GM12865 (cell line): ENCODE measurements at regions not wholly inside any gene's neighbourhood (a gene's known extent, or its start where the extent isn't known, plus 50 kb on each side); places are given as distances from the start of the nearest gene placed in this dataset.
"Not testable (repeated sequence)": the region's sequence is repeated elsewhere in the genome, so short reads cannot be mapped to it uniquely, and the experiment has no call there.

Source experiments
- DNase-seq: peaks from one replicate; pipeline ENCODE4 v3.0.0; 2010; ENCODE audit warnings: low read depth
- H3K4me3 ChIP-seq: 2 replicates; pipeline ENCODE4 v1.5.1; 2011; ENCODE audit warnings: mild to moderate bottlenecking, low read depth, low read length, control low read depth
- CTCF ChIP-seq: IDR thresholded peaks from 2 replicates; pipeline ENCODE4 v1.5.1; 2011; ENCODE audit warnings: low read length, control low read depth, low read depth, inconsistent platforms; ENCODE audit not compliant: insufficient read depth; ENCODE audit errors: missing control alignments

DNA sequence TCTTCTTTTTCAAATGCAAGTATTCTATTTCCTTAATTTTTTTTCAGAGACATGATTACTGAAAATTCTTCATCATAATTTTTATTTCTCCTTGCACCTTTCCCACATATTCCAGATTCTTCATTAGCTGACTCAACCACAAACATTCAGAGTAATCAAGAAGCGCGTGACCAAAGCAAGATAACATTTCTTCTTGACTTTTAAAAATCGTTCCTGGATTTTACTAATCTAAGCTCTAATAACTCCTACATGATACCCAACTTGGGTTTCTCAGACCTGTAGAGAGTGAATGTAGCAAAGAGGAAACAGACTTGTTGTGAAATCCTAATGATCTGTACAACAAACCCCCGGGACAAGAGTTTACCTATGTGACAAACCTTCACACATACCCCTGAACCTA is 615.0 kb downstream of the TMA16 start:
- no peak for DNase-seq
- no peak for TF ChIP-seq CTCF
- H3K4me3 ChIP-seq, result no peak overlapping the region

- no peak for DNase-seq
- TF ChIP-seq CTCF, result no peak
These were observed 620.7 kb downstream of the TMA16 start for GRCh38 chr4:164115236-164115635.

GRCh38 chr4:164116286-164116685 is 621.8 kb downstream of the TMA16 start:
- no peak for DNase-seq
- no peak for TF ChIP-seq CTCF

More at GRCh38 chr4:164115236-164115635, 620.7 kb downstream of the TMA16 start:
- H3K4me3 ChIP-seq, result no peak overlapping the region

GRCh38 chr4:164134388-164134787 is 619.5 kb upstream of the SMIM31 start:
- no peak for TF ChIP-seq CTCF
- no peak for DNase-seq
- no peak overlapping the region for H3K4me3 ChIP-seq

More at GRCh38 chr4:164116286-164116685, 621.8 kb downstream of the TMA16 start:
- no peak overlapping the region for H3K4me3 ChIP-seq

- DNase-seq, result no peak
- no peak overlapping the region for H3K4me3 ChIP-seq
- no peak for TF ChIP-seq CTCF
These were observed 617.7 kb upstream of the SMIM31 start for GRCh38 chr4:164136180-164136616.

DNA sequence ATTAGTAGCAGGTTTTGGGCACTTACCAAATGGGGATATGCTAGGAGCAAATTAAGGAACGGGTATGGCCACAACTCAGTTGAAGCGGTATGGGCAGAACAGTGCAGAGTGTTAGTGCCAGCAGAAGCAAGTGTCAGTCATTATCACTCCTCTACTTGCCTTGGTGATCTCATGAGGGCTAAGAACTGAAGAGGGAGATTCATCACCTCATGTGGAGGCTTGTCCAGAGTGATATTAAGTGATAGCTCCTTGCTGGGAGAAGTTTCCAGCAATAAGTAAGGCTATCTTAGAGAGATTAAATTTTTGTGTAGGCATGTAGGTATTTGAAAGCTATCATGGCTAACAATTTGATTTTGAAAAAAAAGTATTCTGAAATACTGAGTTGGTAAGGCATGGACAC is 615.4 kb upstream of the SMIM31 start:
- H3K4me3 ChIP-seq, result no peak overlapping the region
- DNase-seq, result no peak
- TF ChIP-seq CTCF, result no peak

DNA sequence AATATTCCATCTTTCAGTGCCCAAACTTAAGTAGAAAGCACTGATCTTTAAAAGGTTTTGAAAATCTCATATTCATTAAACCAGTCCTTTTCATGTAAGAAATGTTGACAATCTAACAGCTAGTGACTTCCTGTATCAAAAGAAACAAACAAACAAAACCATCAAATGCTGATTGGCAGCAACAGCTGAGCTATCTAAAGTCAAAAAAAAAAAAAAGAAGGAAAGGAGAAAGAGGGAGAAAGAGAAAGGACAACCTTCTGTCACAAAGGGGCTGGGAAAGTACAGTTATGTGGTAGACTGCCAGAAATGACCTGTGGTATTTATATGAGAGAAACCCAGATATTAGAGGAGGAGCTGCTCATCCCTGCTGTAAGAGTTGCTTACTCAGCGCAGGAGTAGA is 614.6 kb upstream of the SMIM31 start:
- no peak overlapping the region for H3K4me3 ChIP-seq
- DNase-seq, result no peak
- TF ChIP-seq CTCF, result no peak

DNA sequence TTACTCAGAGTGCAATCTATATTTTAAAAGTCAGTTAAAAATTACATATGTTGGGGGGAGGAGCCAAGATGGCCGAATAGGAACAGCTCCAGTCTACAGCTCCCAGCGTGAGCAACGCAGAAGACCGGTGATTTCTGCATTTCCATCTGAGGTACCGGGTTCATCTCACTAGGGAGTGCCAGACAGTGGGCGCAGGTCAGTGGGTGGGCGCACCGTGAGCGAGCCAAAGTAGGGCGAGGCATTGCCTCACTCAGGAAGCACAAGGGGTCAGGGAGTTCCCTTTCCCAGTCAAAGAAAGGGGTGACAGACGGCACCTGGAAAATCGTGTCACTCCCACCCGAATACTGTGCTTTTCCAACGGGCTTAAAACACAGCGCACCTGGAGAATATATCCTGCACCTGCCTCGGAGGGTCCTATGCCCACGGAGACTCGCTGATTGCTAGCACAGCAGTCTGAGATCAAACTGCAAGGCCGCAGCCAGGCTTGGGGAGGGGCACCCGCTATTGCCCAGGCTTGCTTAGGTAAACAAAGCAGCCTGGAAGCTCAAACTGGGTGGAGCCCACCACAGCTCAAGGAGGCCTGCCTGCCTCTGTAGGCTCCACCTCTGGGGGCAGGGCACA is 612.1 kb upstream of the SMIM31 start:
- H3K4me3 ChIP-seq, DNase-seq: not testable (repeated sequence)
